ENCODE measurements at regions not wholly inside any gene's neighbourhood (a gene's known extent, or its start where the extent isn't known, plus 50 kb on each side); places are given as distances from the start of the nearest gene placed in this dataset.

GRCh38 chr2:610491-610890 lies 66.7 kb downstream of the TMEM18 start:
- no peak for TF ChIP-seq NFIC (IDR thresholded peaks at IDR 0.05; ENCODE audit: borderline replicate concordance)
- TF ChIP-seq RAD21 (IDR thresholded peaks at IDR 0.05; ENCODE audit: low read length), result 0 out of 2 replicates have a peak, but pooled peaks have one; percentile 12
- TF ChIP-seq, protein P1, sequence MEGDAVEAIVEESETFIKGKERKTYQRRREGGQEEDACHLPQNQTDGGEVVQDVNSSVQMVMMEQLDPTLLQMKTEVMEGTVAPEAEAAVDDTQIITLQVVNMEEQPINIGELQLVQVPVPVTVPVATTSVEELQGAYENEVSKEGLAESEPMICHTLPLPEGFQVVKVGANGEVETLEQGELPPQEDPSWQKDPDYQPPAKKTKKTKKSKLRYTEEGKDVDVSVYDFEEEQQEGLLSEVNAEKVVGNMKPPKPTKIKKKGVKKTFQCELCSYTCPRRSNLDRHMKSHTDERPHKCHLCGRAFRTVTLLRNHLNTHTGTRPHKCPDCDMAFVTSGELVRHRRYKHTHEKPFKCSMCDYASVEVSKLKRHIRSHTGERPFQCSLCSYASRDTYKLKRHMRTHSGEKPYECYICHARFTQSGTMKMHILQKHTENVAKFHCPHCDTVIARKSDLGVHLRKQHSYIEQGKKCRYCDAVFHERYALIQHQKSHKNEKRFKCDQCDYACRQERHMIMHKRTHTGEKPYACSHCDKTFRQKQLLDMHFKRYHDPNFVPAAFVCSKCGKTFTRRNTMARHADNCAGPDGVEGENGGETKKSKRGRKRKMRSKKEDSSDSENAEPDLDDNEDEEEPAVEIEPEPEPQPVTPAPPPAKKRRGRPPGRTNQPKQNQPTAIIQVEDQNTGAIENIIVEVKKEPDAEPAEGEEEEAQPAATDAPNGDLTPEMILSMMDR (IDR thresholded peaks at IDR 0.05), result no peak
- TF ChIP-seq FOXJ3 (CRISPR knock-in tag; IDR thresholded peaks at IDR 0.05), result 0 out of 2 replicates have a peak, but pooled peaks have one; percentile 71
- TF ChIP-seq GABPA (IDR thresholded peaks at IDR 0.05; ENCODE audit: low read depth), result no peak
- no peak for TF ChIP-seq IRF3 (IDR thresholded peaks at IDR 0.05; ENCODE audit: low read depth, low read length)
- no peak for TF ChIP-seq REST (IDR thresholded peaks at IDR 0.05; ENCODE audit: low read depth, low read length)
- TF ChIP-seq POLR2AphosphoS5 (IDR thresholded peaks at IDR 0.05; ENCODE audit: low read depth, low read length), result no peak
- no peak for TF ChIP-seq SMC3 (IDR thresholded peaks at IDR 0.05; ENCODE audit: low read depth, low read length)
- TF ChIP-seq MAX (IDR thresholded peaks at IDR 0.05; ENCODE audit: low read depth), result no peak
- no peak for TF ChIP-seq SIN3A (IDR thresholded peaks at IDR 0.05; ENCODE audit: borderline replicate concordance, low read depth, low read length)
- TF ChIP-seq USF2 (IDR thresholded peaks at IDR 0.05; ENCODE audit: borderline replicate concordance, low read depth, low read length), result peak; percentile 24; the same call in 1 of the 2 replicates
